AG04450 (cell line): ENCODE measurements at regions not wholly inside any gene's neighbourhood (a gene's known extent, or its start where the extent isn't known, plus 50 kb on each side); places are given as distances from the start of the nearest gene placed in this dataset.

Source experiments
- CTCF ChIA-PET: fragments of 300-600, 350-600 bp; formaldehyde crosslinking; extraction: SDS; loops from one replicate; lab custom pipeline; 2022; ENCODE audit warnings: antibody characterized with exemption, inconsistent platforms; lab: Charles Lee
- POLR2A ChIA-PET: fragments of 350-600 bp; formaldehyde crosslinking; extraction: SDS; loops from one replicate; lab custom pipeline; 2021; ENCODE audit warnings: antibody characterized with exemption, inconsistent platforms; lab: Yijun Ruan, JAX
- DNase-seq: peaks from one replicate; pipeline ENCODE4 v3.0.0-alpha.2; 2011; ENCODE audit warnings: low read depth, low spot score
- H3K27ac ChIP-seq: one replicate; pipeline ENCODE4 v1.5.1; 2012; ENCODE audit warnings: low read depth, low read length, control low read depth
- H3K27me3 ChIP-seq: one replicate; pipeline ENCODE4 v1.6.0; 2012; ENCODE audit warnings: low read length; ENCODE audit not compliant: control insufficient read depth, insufficient read depth
- H3K4me3 ChIP-seq: 2 replicates; pipeline ENCODE4 v1.5.1; 2011; ENCODE audit warnings: mild to moderate bottlenecking, low read depth, low read length, control low read depth
- H3K9me3 ChIP-seq: 2 replicates; pipeline ENCODE4 v1.5.1; 2012; ENCODE audit warnings: low read length; ENCODE audit not compliant: control insufficient read depth, insufficient read depth
- TF ChIP-seq, protein P1 (sequence below): IDR thresholded peaks from 2 replicates; pipeline ENCODE4 v1.5.1; 2011; ENCODE audit warnings: low read depth, low read length, control low read depth, inconsistent platforms

DNA sequence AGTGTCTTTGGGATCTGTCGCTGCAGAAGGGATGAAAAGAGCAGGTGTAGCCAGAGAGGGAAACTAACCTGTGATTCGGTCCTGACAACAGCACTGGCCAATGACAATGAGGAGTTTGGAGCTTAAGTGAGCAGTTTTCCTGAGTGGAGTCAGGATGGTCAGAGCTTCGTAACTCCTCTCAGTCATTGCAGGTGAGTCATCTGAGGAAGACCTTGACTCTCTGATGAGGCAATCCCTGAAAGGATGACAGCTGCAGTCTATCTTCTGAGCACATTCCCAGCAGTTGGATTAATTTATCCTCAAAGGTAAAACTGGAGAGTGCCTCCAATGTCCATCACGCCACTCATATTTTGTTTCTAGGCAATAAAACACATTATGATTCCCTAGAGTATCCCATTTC, 401.9 kb downstream of the POM121L12 start:
- CTCF ChIA-PET = no interaction called here
- Histone ChIP-seq H3K4me3 (no peak overlapping the region), H3K27ac (no peak overlapping the region), H3K9me3 (peaks cover 2% of the 10 kb centered on the region), H3K27me3 (no peaks in the 10 kb centered on the region)
- DNase-seq = no peak
- TF ChIP-seq, protein P1, sequence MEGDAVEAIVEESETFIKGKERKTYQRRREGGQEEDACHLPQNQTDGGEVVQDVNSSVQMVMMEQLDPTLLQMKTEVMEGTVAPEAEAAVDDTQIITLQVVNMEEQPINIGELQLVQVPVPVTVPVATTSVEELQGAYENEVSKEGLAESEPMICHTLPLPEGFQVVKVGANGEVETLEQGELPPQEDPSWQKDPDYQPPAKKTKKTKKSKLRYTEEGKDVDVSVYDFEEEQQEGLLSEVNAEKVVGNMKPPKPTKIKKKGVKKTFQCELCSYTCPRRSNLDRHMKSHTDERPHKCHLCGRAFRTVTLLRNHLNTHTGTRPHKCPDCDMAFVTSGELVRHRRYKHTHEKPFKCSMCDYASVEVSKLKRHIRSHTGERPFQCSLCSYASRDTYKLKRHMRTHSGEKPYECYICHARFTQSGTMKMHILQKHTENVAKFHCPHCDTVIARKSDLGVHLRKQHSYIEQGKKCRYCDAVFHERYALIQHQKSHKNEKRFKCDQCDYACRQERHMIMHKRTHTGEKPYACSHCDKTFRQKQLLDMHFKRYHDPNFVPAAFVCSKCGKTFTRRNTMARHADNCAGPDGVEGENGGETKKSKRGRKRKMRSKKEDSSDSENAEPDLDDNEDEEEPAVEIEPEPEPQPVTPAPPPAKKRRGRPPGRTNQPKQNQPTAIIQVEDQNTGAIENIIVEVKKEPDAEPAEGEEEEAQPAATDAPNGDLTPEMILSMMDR = no peak
- POLR2A ChIA-PET = no interaction called here

DNA sequence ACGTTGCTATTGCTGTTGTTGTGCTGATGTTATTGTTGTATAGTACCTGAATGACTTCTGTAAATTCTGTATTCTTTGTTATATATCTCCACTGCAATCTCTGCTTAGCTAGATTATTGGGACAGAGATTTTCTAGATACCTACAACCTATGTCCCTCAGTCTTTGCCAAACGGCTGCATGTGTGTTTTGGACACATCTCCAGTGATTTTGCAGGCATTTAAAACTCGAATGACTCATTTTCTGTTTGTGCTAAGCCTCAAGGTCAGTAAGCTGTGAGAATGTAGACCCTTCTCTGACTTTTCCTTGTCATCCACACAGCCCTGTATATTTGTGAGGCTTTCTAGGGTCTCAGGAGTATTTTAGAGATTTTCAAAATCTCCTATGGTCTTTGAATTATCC, 410.7 kb downstream of the POM121L12 start:
- H3K27me3 ChIP-seq = no peaks in the 10 kb centered on the region
- no peak for DNase-seq
- ChIA-PET POLR2A (no interaction called here), CTCF (no interaction called here)
- TF ChIP-seq, protein P1 = no peak
- no peak overlapping the region for H3K27ac ChIP-seq
- peaks cover 2% of the 10 kb centered on the region; the same call in 1 of the 2 replicates for H3K9me3 ChIP-seq
- no peak overlapping the region for H3K4me3 ChIP-seq

DNA sequence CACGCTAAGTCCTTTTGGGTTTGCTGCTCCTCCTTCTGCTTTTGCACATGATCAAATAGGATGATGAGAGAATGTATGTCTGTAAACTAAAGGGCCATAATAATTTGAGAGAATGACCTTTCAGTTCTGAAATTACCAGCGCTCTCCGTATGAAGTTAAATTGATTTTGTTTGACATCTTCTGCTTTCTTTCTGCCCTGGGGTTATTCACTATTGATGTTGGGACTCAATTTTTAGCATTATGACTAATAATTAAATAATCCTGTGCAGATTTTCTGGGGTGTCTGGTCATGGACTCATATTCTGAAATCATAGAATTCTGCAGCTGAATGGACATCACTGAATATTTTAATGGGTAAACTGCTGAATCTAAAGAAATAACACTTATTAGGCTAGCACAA, 423.2 kb downstream of the POM121L12 start:
- TF ChIP-seq, protein P1 = no peak
- ChIA-PET POLR2A (no interaction called here), CTCF (no interaction called here)
- Histone ChIP-seq H3K27me3 (no peaks in the 10 kb centered on the region), H3K27ac (no peak overlapping the region), H3K9me3 (peaks cover 4% of the 10 kb centered on the region; the same call in 1 of the 2 replicates), H3K4me3 (no peak overlapping the region)
- DNase-seq = no peak

DNA sequence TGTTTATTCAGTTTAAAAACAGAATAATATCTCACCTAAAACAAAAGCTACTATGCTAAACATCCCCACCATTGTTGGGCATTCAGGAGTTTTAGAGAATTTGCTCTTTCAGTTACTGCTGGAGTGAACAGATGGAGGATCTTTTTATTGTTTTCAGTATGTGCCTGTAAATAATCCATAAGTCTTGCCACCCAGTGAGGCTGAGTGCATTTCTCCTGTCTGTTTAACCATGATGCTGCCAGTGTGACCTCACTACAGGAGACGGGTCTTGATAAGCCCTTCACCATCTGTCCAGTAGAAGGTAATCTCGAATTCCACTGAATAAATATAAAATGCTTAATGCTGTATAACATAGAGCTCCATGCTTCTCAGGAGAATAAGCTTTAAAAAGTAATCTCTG, 430.9 kb downstream of the POM121L12 start:
- Histone ChIP-seq H3K27ac (no peak overlapping the region), H3K9me3 (peaks cover 9% of the 10 kb centered on the region; the same call in 1 of the 2 replicates), H3K27me3 (no peaks in the 10 kb centered on the region), H3K4me3 (no peak overlapping the region)
- ChIA-PET CTCF (no interaction called here), POLR2A (no interaction called here)
- TF ChIP-seq, protein P1 = no peak
- no peak for DNase-seq

DNA sequence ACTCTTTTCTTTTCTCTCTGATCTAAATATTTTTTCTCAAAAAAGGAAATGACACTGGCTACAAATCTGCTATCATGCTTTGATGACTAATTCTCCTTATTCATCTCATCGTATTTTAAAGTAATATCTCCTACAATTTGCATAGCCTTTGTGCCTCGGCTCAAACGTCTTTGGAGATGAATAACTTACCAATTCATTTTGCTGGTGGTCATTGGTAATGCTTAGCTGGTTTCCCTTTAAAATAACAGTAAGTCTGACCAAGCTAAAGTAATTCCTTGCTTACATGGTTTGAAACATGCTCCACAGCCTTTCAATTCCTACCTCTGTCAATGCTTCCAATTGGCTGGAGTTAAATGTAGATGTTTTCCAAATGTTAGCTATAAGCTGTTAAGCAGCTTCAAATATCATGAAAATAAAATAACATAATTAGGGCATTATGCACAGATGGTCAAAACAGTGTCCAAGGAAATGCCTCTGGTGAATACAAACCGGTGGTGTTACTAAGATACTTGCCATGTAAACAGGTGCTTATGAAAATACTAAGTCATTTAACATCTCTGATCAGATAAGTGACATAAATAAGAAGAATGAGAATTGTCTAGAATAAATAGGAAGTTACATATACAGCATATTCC, 435.0 kb downstream of the POM121L12 start:
- no peak for DNase-seq
- Histone ChIP-seq H3K27ac (no peak overlapping the region), H3K27me3 (no peaks in the 10 kb centered on the region), H3K4me3 (no peak overlapping the region), H3K9me3 (peaks cover 10% of the 10 kb centered on the region; the same call in 1 of the 2 replicates)
- TF ChIP-seq, protein P1 = no peak
- CTCF ChIA-PET = no interaction called here
- POLR2A ChIA-PET = no interaction called here
